HepG2 (cell line): ENCODE measurements at regions not wholly inside any gene's neighbourhood (a gene's known extent, or its start where the extent isn't known, plus 50 kb on each side); places are given as distances from the start of the nearest gene placed in this dataset.
A peak's percentile ranks its signal among the peaks of the same experiment; 100 is the strongest.

ENCODE experiments used
- BRD4 ChIP-seq: sonication (generic); formaldehyde crosslinking; IDR thresholded peaks from 2 replicates; pipeline ENCODE4 v1.4.0; 2020; ENCODE audit warnings: missing genetic modification reagents
- FOSL2 ChIP-seq: sonication (generic); formaldehyde crosslinking; IDR thresholded peaks from 2 replicates; pipeline ENCODE4 v1.4.0; 2020; ENCODE audit warnings: missing genetic modification reagents
- HMG20A ChIP-seq: IDR thresholded peaks from 2 replicates; pipeline ENCODE4 v1.6.1; 2016; ENCODE audit warnings: borderline replicate concordance
- MAFF ChIP-seq: IDR thresholded peaks from 2 replicates; pipeline ENCODE4 v1.6.1; 2011; ENCODE audit warnings: low read depth, low read length, improper control_type of control experiment
- NFYC ChIP-seq: IDR thresholded peaks from 2 replicates; pipeline ENCODE4 v1.6.1; 2016; ENCODE audit warnings: missing genetic modification reagents, missing compliant biosample characterization
- SAP130 ChIP-seq: IDR thresholded peaks from 2 replicates; pipeline ENCODE4 v1.6.1; 2016; ENCODE audit warnings: low read depth
- XRCC5 ChIP-seq: fragments of 200-400 bp; formaldehyde crosslinking; optimal IDR thresholded peaks from 2 replicates; pipeline ENCODE3; 2017; ENCODE audit warnings: mild to moderate bottlenecking, low read length
- YEATS2 ChIP-seq: sonication (generic); formaldehyde crosslinking; IDR thresholded peaks from 2 replicates; pipeline ENCODE4 v1.4.0; 2020; ENCODE audit warnings: missing genetic modification reagents, borderline replicate concordance
- YEATS4 ChIP-seq: sonication (generic); formaldehyde crosslinking; IDR thresholded peaks from 2 replicates; pipeline ENCODE4 v1.4.0; 2020; ENCODE audit warnings: missing genetic modification reagents, borderline replicate concordance
- ZMYM4 ChIP-seq: sonication (generic); formaldehyde crosslinking; IDR thresholded peaks from 2 replicates; pipeline ENCODE4 v1.8.1; 2023; ENCODE audit warnings: mild to moderate bottlenecking, missing genetic modification reagents
- ZNF569 ChIP-seq: sonication (generic); formaldehyde crosslinking; IDR thresholded peaks from 2 replicates; pipeline ENCODE4 v1.5.0; 2020; ENCODE audit warnings: mild to moderate bottlenecking, missing genetic modification reagents, moderate library complexity, borderline replicate concordance
- ZNF607 ChIP-seq: sonication (generic); formaldehyde crosslinking; IDR thresholded peaks from 2 replicates; pipeline ENCODE4 v1.5.1; 2020; ENCODE audit warnings: missing genetic modification reagents, mild to moderate bottlenecking, borderline replicate concordance
- TF ChIP-seq, protein P1 (sequence below): sonication (generic); formaldehyde crosslinking; IDR thresholded peaks from 2 replicates; pipeline ENCODE4; 2020; ENCODE audit warnings: missing genetic modification reagents, mild to moderate bottlenecking, borderline replicate concordance
- TF ChIP-seq, protein P2 (sequence below): sonication (generic); formaldehyde crosslinking; IDR thresholded peaks from 2 replicates; pipeline ENCODE4 v1.8.1; 2023; ENCODE audit warnings: mild to moderate bottlenecking, inconsistent platforms, moderate library complexity, missing genetic modification reagents, borderline replicate concordance
- TF ChIP-seq, protein P3 (sequence below): sonication (generic); formaldehyde crosslinking; IDR thresholded peaks from 2 replicates; pipeline ENCODE4 v1.4.0; 2020; ENCODE audit warnings: mild to moderate bottlenecking, low read depth, missing genetic modification reagents
- TF ChIP-seq, protein P4 (sequence below): sonication (generic); formaldehyde crosslinking; IDR thresholded peaks from 2 replicates; pipeline ENCODE4 v1.5.0; 2020; ENCODE audit warnings: missing genetic modification reagents, mild to moderate bottlenecking, borderline replicate concordance
- TF ChIP-seq, protein P5 (sequence below): IDR thresholded peaks from 2 replicates; pipeline ENCODE4 v1.6.1; 2018; ENCODE audit warnings: missing genetic modification reagents
- TF ChIP-seq, protein P6 (sequence below): fragments of 450-650 bp; IDR thresholded peaks from 2 replicates; pipeline ENCODE4 v1.6.1; 2016
- TF ChIP-seq, protein P7 (sequence below): sonication (generic); formaldehyde crosslinking; IDR thresholded peaks from 2 replicates; pipeline ENCODE4 v1.4.0; 2020; ENCODE audit warnings: mild to moderate bottlenecking, missing genetic modification reagents

DNA sequence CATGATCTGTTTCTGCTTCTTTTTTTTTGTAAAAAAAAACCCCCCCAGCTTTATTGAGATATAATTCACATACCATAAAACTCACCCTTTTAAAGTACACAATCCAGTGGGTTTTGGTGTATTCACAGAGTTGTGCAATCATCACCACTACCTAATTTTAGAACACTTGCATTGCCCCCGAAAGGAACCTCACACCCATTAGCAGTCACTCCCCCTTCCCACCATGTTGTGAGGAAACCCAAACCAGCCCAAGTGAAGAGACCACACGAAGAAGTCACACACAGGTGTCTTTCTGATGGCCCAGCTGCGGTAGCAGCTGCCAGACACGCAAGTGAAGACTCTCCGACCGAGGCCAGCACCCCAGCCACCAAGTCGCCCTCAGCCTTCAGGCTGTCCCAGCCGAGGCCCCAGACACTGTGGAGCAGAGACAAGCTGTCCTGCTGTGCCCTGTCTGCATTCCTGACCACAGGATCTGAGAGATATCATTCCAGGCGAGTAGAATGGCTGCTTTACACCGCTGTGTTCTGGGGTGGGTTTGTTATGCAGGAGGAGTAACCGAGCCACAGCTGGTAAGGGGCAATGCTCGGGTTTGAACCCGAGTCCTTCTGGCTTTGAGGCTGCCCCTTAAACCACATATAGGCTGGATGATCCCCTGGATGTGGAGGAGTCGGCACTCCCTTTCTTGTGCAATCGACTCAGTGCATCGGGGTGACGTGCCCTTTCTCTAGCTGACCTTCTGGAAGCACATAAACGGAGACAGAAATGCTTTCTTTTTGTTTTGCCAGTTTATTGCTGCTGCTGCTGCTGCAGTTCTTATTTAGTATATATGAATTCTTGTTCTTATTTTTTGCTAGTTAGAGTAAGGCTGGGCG lies 59.1 kb upstream of the PTPN1 start (continued):
- TF ChIP-seq, protein P1, sequence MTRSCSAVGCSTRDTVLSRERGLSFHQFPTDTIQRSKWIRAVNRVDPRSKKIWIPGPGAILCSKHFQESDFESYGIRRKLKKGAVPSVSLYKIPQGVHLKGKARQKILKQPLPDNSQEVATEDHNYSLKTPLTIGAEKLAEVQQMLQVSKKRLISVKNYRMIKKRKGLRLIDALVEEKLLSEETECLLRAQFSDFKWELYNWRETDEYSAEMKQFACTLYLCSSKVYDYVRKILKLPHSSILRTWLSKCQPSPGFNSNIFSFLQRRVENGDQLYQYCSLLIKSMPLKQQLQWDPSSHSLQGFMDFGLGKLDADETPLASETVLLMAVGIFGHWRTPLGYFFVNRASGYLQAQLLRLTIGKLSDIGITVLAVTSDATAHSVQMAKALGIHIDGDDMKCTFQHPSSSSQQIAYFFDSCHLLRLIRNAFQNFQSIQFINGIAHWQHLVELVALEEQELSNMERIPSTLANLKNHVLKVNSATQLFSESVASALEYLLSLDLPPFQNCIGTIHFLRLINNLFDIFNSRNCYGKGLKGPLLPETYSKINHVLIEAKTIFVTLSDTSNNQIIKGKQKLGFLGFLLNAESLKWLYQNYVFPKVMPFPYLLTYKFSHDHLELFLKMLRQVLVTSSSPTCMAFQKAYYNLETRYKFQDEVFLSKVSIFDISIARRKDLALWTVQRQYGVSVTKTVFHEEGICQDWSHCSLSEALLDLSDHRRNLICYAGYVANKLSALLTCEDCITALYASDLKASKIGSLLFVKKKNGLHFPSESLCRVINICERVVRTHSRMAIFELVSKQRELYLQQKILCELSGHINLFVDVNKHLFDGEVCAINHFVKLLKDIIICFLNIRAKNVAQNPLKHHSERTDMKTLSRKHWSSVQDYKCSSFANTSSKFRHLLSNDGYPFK: peak; percentile 67; the same call in 1 of the 2 replicates
- TF ChIP-seq YEATS2 (CRISPR knock-in tag) (peak; percentile 64; the same call in 1 of the 2 replicates), FOSL2 (CRISPR knock-in tag) (peak; percentile 36; the same call in 1 of the 2 replicates), XRCC5 (no peak), SAP130 (CRISPR knock-in tag) (peak; percentile 62), ZMYM4 (CRISPR knock-in tag) (peak; percentile 19; the same call in 1 of the 2 replicates), ZNF569 (CRISPR knock-in tag) (no peak), ZNF607 (CRISPR knock-in tag) (peak; percentile 72), HMG20A (CRISPR knock-in tag) (peak; percentile 14; the same call in 1 of the 2 replicates), YEATS4 (CRISPR knock-in tag) (no peak), NFYC (CRISPR knock-in tag) (no peak), MAFF (no peak), BRD4 (CRISPR knock-in tag) (peak; percentile 80; the same call in 1 of the 2 replicates)
- TF ChIP-seq, protein P2, sequence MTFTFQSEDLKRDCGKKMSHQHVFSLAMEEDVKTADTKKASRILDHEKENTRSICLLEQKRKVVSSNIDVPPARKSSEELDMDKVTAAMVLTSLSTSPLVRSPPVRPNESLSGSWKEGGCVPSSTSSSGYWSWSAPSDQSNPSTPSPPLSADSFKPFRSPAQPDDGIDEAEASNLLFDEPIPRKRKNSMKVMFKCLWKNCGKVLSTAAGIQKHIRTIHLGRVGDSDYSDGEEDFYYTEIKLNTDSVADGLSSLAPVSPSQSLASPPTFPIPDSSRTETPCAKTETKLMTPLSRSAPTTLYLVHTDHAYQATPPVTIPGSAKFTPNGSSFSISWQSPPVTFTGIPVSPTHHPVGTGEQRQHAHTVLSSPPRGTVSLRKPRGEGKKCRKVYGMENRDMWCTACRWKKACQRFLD: no peak
- TF ChIP-seq, protein P3, sequence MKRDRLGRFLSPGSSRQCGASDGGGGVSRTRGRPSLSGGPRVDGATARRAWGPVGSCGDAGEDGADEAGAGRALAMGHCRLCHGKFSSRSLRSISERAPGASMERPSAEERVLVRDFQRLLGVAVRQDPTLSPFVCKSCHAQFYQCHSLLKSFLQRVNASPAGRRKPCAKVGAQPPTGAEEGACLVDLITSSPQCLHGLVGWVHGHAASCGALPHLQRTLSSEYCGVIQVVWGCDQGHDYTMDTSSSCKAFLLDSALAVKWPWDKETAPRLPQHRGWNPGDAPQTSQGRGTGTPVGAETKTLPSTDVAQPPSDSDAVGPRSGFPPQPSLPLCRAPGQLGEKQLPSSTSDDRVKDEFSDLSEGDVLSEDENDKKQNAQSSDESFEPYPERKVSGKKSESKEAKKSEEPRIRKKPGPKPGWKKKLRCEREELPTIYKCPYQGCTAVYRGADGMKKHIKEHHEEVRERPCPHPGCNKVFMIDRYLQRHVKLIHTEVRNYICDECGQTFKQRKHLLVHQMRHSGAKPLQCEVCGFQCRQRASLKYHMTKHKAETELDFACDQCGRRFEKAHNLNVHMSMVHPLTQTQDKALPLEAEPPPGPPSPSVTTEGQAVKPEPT (CRISPR knock-in tag): 0 out of 2 replicates have a peak, but pooled peaks have one; percentile 62
- TF ChIP-seq, protein P4, sequence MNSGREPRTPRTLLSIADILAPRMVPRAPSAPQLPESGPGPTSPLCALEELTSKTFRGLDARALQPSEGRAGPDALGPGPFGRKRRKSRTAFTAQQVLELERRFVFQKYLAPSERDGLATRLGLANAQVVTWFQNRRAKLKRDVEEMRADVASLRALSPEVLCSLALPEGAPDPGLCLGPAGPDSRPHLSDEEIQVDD (CRISPR knock-in tag): 0 out of 2 replicates have a peak, but pooled peaks have one; percentile 44
- TF ChIP-seq, protein P5, sequence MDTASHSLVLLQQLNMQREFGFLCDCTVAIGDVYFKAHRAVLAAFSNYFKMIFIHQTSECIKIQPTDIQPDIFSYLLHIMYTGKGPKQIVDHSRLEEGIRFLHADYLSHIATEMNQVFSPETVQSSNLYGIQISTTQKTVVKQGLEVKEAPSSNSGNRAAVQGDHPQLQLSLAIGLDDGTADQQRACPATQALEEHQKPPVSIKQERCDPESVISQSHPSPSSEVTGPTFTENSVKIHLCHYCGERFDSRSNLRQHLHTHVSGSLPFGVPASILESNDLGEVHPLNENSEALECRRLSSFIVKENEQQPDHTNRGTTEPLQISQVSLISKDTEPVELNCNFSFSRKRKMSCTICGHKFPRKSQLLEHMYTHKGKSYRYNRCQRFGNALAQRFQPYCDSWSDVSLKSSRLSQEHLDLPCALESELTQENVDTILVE (CRISPR knock-in tag): no peak
- TF ChIP-seq, protein P6, sequence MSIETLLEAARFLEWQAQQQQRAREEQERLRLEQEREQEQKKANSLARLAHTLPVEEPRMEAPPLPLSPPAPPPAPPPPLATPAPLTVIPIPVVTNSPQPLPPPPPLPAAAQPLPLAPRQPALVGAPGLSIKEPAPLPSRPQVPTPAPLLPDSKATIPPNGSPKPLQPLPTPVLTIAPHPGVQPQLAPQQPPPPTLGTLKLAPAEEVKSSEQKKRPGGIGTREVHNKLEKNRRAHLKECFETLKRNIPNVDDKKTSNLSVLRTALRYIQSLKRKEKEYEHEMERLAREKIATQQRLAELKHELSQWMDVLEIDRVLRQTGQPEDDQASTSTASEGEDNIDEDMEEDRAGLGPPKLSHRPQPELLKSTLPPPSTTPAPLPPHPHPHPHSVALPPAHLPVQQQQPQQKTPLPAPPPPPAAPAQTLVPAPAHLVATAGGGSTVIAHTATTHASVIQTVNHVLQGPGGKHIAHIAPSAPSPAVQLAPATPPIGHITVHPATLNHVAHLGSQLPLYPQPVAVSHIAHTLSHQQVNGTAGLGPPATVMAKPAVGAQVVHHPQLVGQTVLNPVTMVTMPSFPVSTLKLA: no peak
- TF ChIP-seq, protein P7, sequence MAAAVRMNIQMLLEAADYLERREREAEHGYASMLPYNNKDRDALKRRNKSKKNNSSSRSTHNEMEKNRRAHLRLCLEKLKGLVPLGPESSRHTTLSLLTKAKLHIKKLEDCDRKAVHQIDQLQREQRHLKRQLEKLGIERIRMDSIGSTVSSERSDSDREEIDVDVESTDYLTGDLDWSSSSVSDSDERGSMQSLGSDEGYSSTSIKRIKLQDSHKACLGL: 0 out of 2 replicates have a peak, but pooled peaks have one; percentile 29
